ENCODE measurements at regions not wholly inside any gene's neighbourhood (a gene's known extent, or its start where the extent isn't known, plus 50 kb on each side); places are given as distances from the start of the nearest gene placed in this dataset.

DNA sequence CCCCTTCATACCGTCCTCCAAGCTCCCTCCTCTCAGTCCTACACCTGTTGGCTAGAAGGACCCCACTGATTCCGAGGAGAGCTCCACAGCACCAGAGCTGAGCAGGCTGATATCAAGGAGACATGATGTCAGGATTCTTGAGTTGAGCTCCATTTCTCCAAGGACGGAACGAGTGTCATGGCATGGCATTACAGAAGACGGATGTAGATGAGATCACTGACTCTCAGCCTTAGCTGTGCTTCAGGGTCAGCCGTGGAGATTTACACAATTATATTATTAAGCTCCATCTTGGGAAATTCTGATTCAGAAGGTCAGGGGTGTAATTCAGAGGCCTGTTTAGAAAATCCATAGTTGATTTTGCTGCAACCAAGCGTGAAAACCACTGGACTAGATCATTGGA lies 428.9 kb upstream of the B3GAT1 start:
- FAIRE-seq (no peak), DNase-seq (ENCODE audit: low read depth in 1 of 2, low spot score in 2 of 2) (no peak)
- no peak overlapping the region for H3K4me3 ChIP-seq (ENCODE audit: extremely low read depth in 1 of 4, insufficient read depth in 2 of 4, low read depth in 3 of 4, low read length in 4 of 4)
- no peak overlapping the region for H3K14ac ChIP-seq (ENCODE audit: insufficient read length)
- H3K23me2 ChIP-seq (ENCODE audit: low read depth, low read length): no peaks in the 10 kb centered on the region
- CTCF ChIA-PET (ENCODE audit: partially characterized antibody): interaction anchor here (0.8 to 1.7 kb wide), 4 partner anchors 9 to 116 kb away, joined by 3 to 5 read pairs (median 4); no protein-coding TSS in a partner anchor
- no peak overlapping the region for H2BK12ac ChIP-seq (ENCODE audit: low read depth, low read length)
- H3K27ac ChIP-seq (ENCODE audit: low read depth, low read length): no peak overlapping the region
- H2BK15ac ChIP-seq (ENCODE audit: low read length): no peak overlapping the region
- H3K4me1 ChIP-seq (replicated peaks in 1 of 4; ENCODE audit: control insufficient read depth in 3 of 4, insufficient read depth in 4 of 4, low read length in 3 of 4): no peaks in the 10 kb centered on the region
- no peak overlapping the region for H2AK5ac ChIP-seq (ENCODE audit: low read depth, low read length)
- no peak overlapping the region for H2BK20ac ChIP-seq (ENCODE audit: low read length)
- 87% methylated on average over 7 of the region's 7 CpGs; no CpG with 5 or more reads in 1 of the 2 experiments for WGBS, 2 experiments (ENCODE audit: extremely low coverage in 1 of 2, insufficient coverage in 1 of 2, insufficient read length in 1 of 2, insufficient replicate concordance in 2 of 2, low coverage in 1 of 2, low lambda C conversion rate in 2 of 2, missing lambda C conversion rate in 1 of 2)
- H3K4me2 ChIP-seq (ENCODE audit: insufficient read depth in 1 of 2, low read depth in 2 of 2, low read length in 2 of 2): no peak overlapping the region
- no peak overlapping the region; the same call in 1 of the 2 replicates for H4K8ac ChIP-seq (ENCODE audit: extremely low read depth, insufficient read depth, low read length)
- no peaks in the 10 kb centered on the region for H3K36me3 ChIP-seq (ENCODE audit: control insufficient read depth in 2 of 4, insufficient read depth in 4 of 4, low read length in 3 of 4)
- H2BK5ac ChIP-seq (ENCODE audit: low read depth, low read length): no peak overlapping the region
- H4K20me1 ChIP-seq (replicated peaks in 1 of 2; ENCODE audit: control insufficient read depth in 1 of 2, insufficient read depth in 2 of 2, low read length in 2 of 2): no peaks in the 10 kb centered on the region
- no peaks in the 10 kb centered on the region for H3K79me2 ChIP-seq (ENCODE audit: control insufficient read depth in 1 of 2, insufficient read depth in 2 of 2, low read length in 2 of 2)
- no peak overlapping the region for H3K9ac ChIP-seq (replicated peaks in 1 of 4; ENCODE audit: extremely low read depth in 1 of 4, low read depth in 3 of 4, low read length in 3 of 4)
- no peaks in the 10 kb centered on the region for H3K9me3 ChIP-seq (ENCODE audit: insufficient read depth in 2 of 2, low read depth in 1 of 2, low read length in 1 of 2)
- no peak overlapping the region for H3K23ac ChIP-seq (ENCODE audit: insufficient read length)
- H2AFZ ChIP-seq (ENCODE audit: low read length): no peak overlapping the region
- no peak overlapping the region for H4K91ac ChIP-seq (replicated peaks; ENCODE audit: insufficient read length, low read length)
- no peak overlapping the region for H3K56ac ChIP-seq (replicated peaks; ENCODE audit: insufficient read length, low read depth, low read length)
- H3K4ac ChIP-seq (replicated peaks; ENCODE audit: insufficient read length, low read depth, low read length): no peak overlapping the region
- POLR2A ChIA-PET (ENCODE audit: partially characterized antibody): no interaction called here
- H3K18ac ChIP-seq (ENCODE audit: extremely low read depth, low read length): no peak overlapping the region
- no peaks in the 10 kb centered on the region for H3K27me3 ChIP-seq (replicated peaks in 1 of 4; ENCODE audit: control insufficient read depth in 3 of 4, extremely low read depth in 1 of 4, insufficient read depth in 3 of 4, low read length in 3 of 4)
- H3K79me1 ChIP-seq (ENCODE audit: low read depth, low read length): no peaks in the 10 kb centered on the region
- no peak overlapping the region for H4K5ac ChIP-seq (ENCODE audit: insufficient read length, low read depth, low read length)
- no peak overlapping the region for H2BK120ac ChIP-seq (replicated peaks; ENCODE audit: low read depth, low read length)
- TF ChIP-seq JUND (IDR thresholded peaks at IDR 0.05; ENCODE audit: low read length): no peak
- TF ChIP-seq GTF2F1 (IDR thresholded peaks at IDR 0.05; ENCODE audit: borderline replicate concordance, low read depth, low read length): no peak
- no peak for TF ChIP-seq HDAC6 (IDR thresholded peaks at IDR 0.05; ENCODE audit: low read depth, low read length)
- no peak for TF ChIP-seq CREB1 (IDR thresholded peaks at IDR 0.05)
- no peak for TF ChIP-seq SIRT6 (IDR thresholded peaks at IDR 0.05; ENCODE audit: low read length)
- no peak for TF ChIP-seq EP300 (IDR thresholded peaks at IDR 0.05; ENCODE audit: borderline replicate concordance in 1 of 2, low read depth in 2 of 2, low read length in 2 of 2)
- TF ChIP-seq CHD1 (IDR thresholded peaks at IDR 0.05; ENCODE audit: low read depth, low read length): no peak
- TF ChIP-seq EZH2 (IDR thresholded peaks at IDR 0.05; ENCODE audit: low read depth, low read length, severe bottlenecking): no peak
- TF ChIP-seq CTBP2 (IDR thresholded peaks at IDR 0.05; ENCODE audit: borderline replicate concordance, insufficient read depth, insufficient read length, low read length): no peak
- TF ChIP-seq CEBPB (IDR thresholded peaks at IDR 0.05; ENCODE audit: low read depth, low read length): no peak
- TF ChIP-seq KDM4A (IDR thresholded peaks at IDR 0.05; ENCODE audit: low read depth, low read length, severe bottlenecking): no peak
- no peak for TF ChIP-seq KDM1A (IDR thresholded peaks at IDR 0.05; ENCODE audit: borderline replicate concordance, low read length)
- no peak for TF ChIP-seq MAFK (IDR thresholded peaks at IDR 0.05; ENCODE audit: low read depth, low read length)
- no peak for TF ChIP-seq RAD21 (IDR thresholded peaks at IDR 0.05 in 1 of 2, conservative IDR thresholded peaks at IDR 0.05 in 1 of 2; ENCODE audit: low read depth in 2 of 2, low read length in 2 of 2)
- TF ChIP-seq FOSL1 (IDR thresholded peaks at IDR 0.05; ENCODE audit: insufficient read depth, low read depth, low read length): no peak
